ENCODE measurements at regions not wholly inside any gene's neighbourhood (a gene's known extent, or its start where the extent isn't known, plus 50 kb on each side); places are given as distances from the start of the nearest gene placed in this dataset.

GRCh38 chr5:167880420-167880819, 411.0 kb upstream of the WWC1 start:
- H3K27ac Mint-ChIP-seq (ENCODE audit: low read depth, unreplicated experiment): no peak overlapping the region
- no peak overlapping the region for H3K4me3 Mint-ChIP-seq (ENCODE audit: unreplicated experiment)
- POLR2A ChIA-PET: interaction anchor here (1.0 to 1.2 kb wide), 2 partner anchors 18 to 121 kb away, joined by 3 to 5 read pairs; no protein-coding TSS in a partner anchor
- BruUV-seq (replicated peaks): no TSS peak
- no peaks in the 10 kb centered on the region for H3K9me3 Mint-ChIP-seq (ENCODE audit: unreplicated experiment)
- intact Hi-C loops (cut with micrococcal nuclease): no loop called here
- CTCF ChIA-PET: interaction anchor here (0.6 kb wide), 1 partner anchor 385 kb away, joined by 3 read pairs; no protein-coding TSS in a partner anchor
- H3K27me3 Mint-ChIP-seq (ENCODE audit: insufficient read depth, unreplicated experiment): no peaks in the 10 kb centered on the region
- DNase-seq (ENCODE audit: unreplicated experiment): no peak
- no peak for TF ChIP-seq CTCF (IDR thresholded peaks at IDR 0.05; ENCODE audit: unreplicated experiment)
- H3K36me3 Mint-ChIP-seq (ENCODE audit: insufficient read depth, unreplicated experiment): no peaks in the 10 kb centered on the region
- H3K4me1 Mint-ChIP-seq (ENCODE audit: insufficient read depth, unreplicated experiment): no peaks in the 10 kb centered on the region

GRCh38 chr5:167881041-167881440, 410.4 kb upstream of the WWC1 start:
- H3K27me3 Mint-ChIP-seq (ENCODE audit: insufficient read depth, unreplicated experiment): no peaks in the 10 kb centered on the region
- no peaks in the 10 kb centered on the region for H3K4me1 Mint-ChIP-seq (ENCODE audit: insufficient read depth, unreplicated experiment)
- no TSS peak for BruUV-seq (replicated peaks)
- intact Hi-C loops (cut with micrococcal nuclease): no loop called here
- no peaks in the 10 kb centered on the region for H3K36me3 Mint-ChIP-seq (ENCODE audit: insufficient read depth, unreplicated experiment)
- no peak overlapping the region for H3K4me3 Mint-ChIP-seq (ENCODE audit: unreplicated experiment)
- CTCF ChIA-PET: interaction anchor here (0.6 kb wide), 2 partner anchors 59 to 335 kb away, joined by 3 to 4 read pairs; no protein-coding TSS in a partner anchor
- H3K27ac Mint-ChIP-seq (ENCODE audit: low read depth, unreplicated experiment): no peak overlapping the region
- POLR2A ChIA-PET: interaction anchor here (1.0 kb wide), 1 partner anchor 17 kb away, joined by 3 read pairs; no protein-coding TSS in a partner anchor
- TF ChIP-seq CTCF (IDR thresholded peaks at IDR 0.05; ENCODE audit: unreplicated experiment): no peak
- H3K9me3 Mint-ChIP-seq (ENCODE audit: unreplicated experiment): no peaks in the 10 kb centered on the region
- DNase-seq (ENCODE audit: unreplicated experiment): no peak

- no peak for TF ChIP-seq CTCF (IDR thresholded peaks at IDR 0.05; ENCODE audit: unreplicated experiment)
- Mint-ChIP-seq H3K4me1 (ENCODE audit: insufficient read depth, unreplicated experiment) (no peaks in the 10 kb centered on the region), H3K27me3 (ENCODE audit: insufficient read depth, unreplicated experiment) (no peaks in the 10 kb centered on the region), H3K9me3 (ENCODE audit: unreplicated experiment) (no peaks in the 10 kb centered on the region), H3K4me3 (ENCODE audit: unreplicated experiment) (no peak overlapping the region), H3K27ac (ENCODE audit: low read depth, unreplicated experiment) (no peak overlapping the region), H3K36me3 (ENCODE audit: insufficient read depth, unreplicated experiment) (no peaks in the 10 kb centered on the region)
- intact Hi-C loops (cut with micrococcal nuclease): no loop called here
- no peak for DNase-seq (ENCODE audit: unreplicated experiment)
- ChIA-PET POLR2A (interaction anchor here (1.2 to 1.8 kb wide), 3 partner anchors 12 to 164 kb away, joined by 3 to 6 read pairs (median 3); no protein-coding TSS in a partner anchor), CTCF (interaction anchor here (1.4 kb wide), 1 partner anchor 12 kb away, joined by 5 read pairs; no protein-coding TSS in a partner anchor)
- BruUV-seq (replicated peaks): no TSS peak
Observed at GRCh38 chr5:167886196-167886595, 405.2 kb upstream of the WWC1 start.

- CTCF ChIA-PET: interaction anchor here (1.0 to 1.3 kb wide), 2 partner anchors 9 to 10 kb away, joined by 3 read pairs; no protein-coding TSS in a partner anchor
- no peak for TF ChIP-seq CTCF (IDR thresholded peaks at IDR 0.05; ENCODE audit: unreplicated experiment)
Observed at GRCh38 chr5:167888393-167888792, 403.1 kb upstream of the WWC1 start.

More at GRCh38 chr5:167888393-167888792, 403.1 kb upstream of the WWC1 start:
- no peaks in the 10 kb centered on the region for H3K4me1 Mint-ChIP-seq (ENCODE audit: insufficient read depth, unreplicated experiment)
- H3K27ac Mint-ChIP-seq (ENCODE audit: low read depth, unreplicated experiment): no peak overlapping the region
- no peaks in the 10 kb centered on the region for H3K27me3 Mint-ChIP-seq (ENCODE audit: insufficient read depth, unreplicated experiment)
- no peaks in the 10 kb centered on the region for H3K36me3 Mint-ChIP-seq (ENCODE audit: insufficient read depth, unreplicated experiment)
- DNase-seq (ENCODE audit: unreplicated experiment): no peak
- no TSS peak for BruUV-seq (replicated peaks)
- H3K4me3 Mint-ChIP-seq (ENCODE audit: unreplicated experiment): no peak overlapping the region
- no peaks in the 10 kb centered on the region for H3K9me3 Mint-ChIP-seq (ENCODE audit: unreplicated experiment)
- intact Hi-C loops (cut with micrococcal nuclease): no loop called here
- POLR2A ChIA-PET: interaction anchor here (0.8 kb wide), 1 partner anchor 11 kb away, joined by 3 read pairs; no protein-coding TSS in a partner anchor

All from MCF 10A (cell line).